ENCODE measurements at regions not wholly inside any gene's neighbourhood (a gene's known extent, or its start where the extent isn't known, plus 50 kb on each side); places are given as distances from the start of the nearest gene placed in this dataset.

GRCh38 chr5:142441616-142442015 lies 116.8 kb upstream of the SPRY4 start:
- Histone ChIP-seq H3K9me2 (ENCODE audit: insufficient read depth, low read length) (no peaks in the 10 kb centered on the region), H3K9me3 (ENCODE audit: low read length) (no peaks in the 10 kb centered on the region), H3K4me3 (ENCODE audit: low read length) (no peak overlapping the region), H3K4me2 (ENCODE audit: low read length) (no peak overlapping the region), H3F3A (ENCODE audit: insufficient read depth, low read length, poor library complexity, severe bottlenecking) (no peaks in the 10 kb centered on the region), H3K79me2 (replicated peaks; ENCODE audit: insufficient read depth, low read length) (no peaks in the 10 kb centered on the region), H3K36me3 (ENCODE audit: insufficient read depth, low read length) (no peaks in the 10 kb centered on the region), H2AFZ (ENCODE audit: low read depth, low read length) (no peak overlapping the region), H3K27ac (ENCODE audit: low read length) (no peak overlapping the region), H3K9ac (ENCODE audit: low read length) (no peak overlapping the region), H3K27me3 (ENCODE audit: insufficient read depth, low read depth, low read length) (no peaks in the 10 kb centered on the region), H4K20me1 (ENCODE audit: insufficient read depth) (no peaks in the 10 kb centered on the region)
- TF ChIP-seq EZH2 (IDR thresholded peaks at IDR 0.05; ENCODE audit: borderline replicate concordance, insufficient read depth, low read length, poor library complexity, severe bottlenecking) (no peak), POLR2AphosphoS5 (IDR thresholded peaks at IDR 0.05) (no peak)
- TF ChIP-seq, protein P1, sequence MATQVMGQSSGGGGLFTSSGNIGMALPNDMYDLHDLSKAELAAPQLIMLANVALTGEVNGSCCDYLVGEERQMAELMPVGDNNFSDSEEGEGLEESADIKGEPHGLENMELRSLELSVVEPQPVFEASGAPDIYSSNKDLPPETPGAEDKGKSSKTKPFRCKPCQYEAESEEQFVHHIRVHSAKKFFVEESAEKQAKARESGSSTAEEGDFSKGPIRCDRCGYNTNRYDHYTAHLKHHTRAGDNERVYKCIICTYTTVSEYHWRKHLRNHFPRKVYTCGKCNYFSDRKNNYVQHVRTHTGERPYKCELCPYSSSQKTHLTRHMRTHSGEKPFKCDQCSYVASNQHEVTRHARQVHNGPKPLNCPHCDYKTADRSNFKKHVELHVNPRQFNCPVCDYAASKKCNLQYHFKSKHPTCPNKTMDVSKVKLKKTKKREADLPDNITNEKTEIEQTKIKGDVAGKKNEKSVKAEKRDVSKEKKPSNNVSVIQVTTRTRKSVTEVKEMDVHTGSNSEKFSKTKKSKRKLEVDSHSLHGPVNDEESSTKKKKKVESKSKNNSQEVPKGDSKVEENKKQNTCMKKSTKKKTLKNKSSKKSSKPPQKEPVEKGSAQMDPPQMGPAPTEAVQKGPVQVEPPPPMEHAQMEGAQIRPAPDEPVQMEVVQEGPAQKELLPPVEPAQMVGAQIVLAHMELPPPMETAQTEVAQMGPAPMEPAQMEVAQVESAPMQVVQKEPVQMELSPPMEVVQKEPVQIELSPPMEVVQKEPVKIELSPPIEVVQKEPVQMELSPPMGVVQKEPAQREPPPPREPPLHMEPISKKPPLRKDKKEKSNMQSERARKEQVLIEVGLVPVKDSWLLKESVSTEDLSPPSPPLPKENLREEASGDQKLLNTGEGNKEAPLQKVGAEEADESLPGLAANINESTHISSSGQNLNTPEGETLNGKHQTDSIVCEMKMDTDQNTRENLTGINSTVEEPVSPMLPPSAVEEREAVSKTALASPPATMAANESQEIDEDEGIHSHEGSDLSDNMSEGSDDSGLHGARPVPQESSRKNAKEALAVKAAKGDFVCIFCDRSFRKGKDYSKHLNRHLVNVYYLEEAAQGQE (IDR thresholded peaks at IDR 0.05; ENCODE audit: borderline replicate concordance), result no peak

- H3K36me3 ChIP-seq (ENCODE audit: insufficient read depth, low read length), result no peaks in the 10 kb centered on the region
- H3K9me3 ChIP-seq (ENCODE audit: low read length), result no peaks in the 10 kb centered on the region
- no peaks in the 10 kb centered on the region for H3K9me2 ChIP-seq (ENCODE audit: insufficient read depth, low read length)
- no peak overlapping the region for H2AFZ ChIP-seq (ENCODE audit: low read depth, low read length)
- no peak overlapping the region for H3K4me2 ChIP-seq (ENCODE audit: low read length)
- no peak overlapping the region for H3K27ac ChIP-seq (ENCODE audit: low read length)
- H3K27me3 ChIP-seq (ENCODE audit: insufficient read depth, low read depth, low read length), result no peaks in the 10 kb centered on the region
- TF ChIP-seq POLR2AphosphoS5 (IDR thresholded peaks at IDR 0.05) (no peak), SMC3 (conservative IDR thresholded peaks at IDR 0.05; ENCODE audit: poor library complexity) (no peak), EZH2 (IDR thresholded peaks at IDR 0.05; ENCODE audit: borderline replicate concordance, insufficient read depth, low read length, poor library complexity, severe bottlenecking) (no peak), MXI1 (conservative IDR thresholded peaks at IDR 0.05; ENCODE audit: poor library complexity, severe bottlenecking) (no peak), TAF1 (IDR thresholded peaks at IDR 0.05; ENCODE audit: low read depth) (no peak), EP300 (conservative IDR thresholded peaks at IDR 0.05; ENCODE audit: poor library complexity, severe bottlenecking) (no peak)
- TF ChIP-seq, protein P2, sequence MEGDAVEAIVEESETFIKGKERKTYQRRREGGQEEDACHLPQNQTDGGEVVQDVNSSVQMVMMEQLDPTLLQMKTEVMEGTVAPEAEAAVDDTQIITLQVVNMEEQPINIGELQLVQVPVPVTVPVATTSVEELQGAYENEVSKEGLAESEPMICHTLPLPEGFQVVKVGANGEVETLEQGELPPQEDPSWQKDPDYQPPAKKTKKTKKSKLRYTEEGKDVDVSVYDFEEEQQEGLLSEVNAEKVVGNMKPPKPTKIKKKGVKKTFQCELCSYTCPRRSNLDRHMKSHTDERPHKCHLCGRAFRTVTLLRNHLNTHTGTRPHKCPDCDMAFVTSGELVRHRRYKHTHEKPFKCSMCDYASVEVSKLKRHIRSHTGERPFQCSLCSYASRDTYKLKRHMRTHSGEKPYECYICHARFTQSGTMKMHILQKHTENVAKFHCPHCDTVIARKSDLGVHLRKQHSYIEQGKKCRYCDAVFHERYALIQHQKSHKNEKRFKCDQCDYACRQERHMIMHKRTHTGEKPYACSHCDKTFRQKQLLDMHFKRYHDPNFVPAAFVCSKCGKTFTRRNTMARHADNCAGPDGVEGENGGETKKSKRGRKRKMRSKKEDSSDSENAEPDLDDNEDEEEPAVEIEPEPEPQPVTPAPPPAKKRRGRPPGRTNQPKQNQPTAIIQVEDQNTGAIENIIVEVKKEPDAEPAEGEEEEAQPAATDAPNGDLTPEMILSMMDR (IDR thresholded peaks at IDR 0.05; ENCODE audit: poor library complexity, severe bottlenecking), result no peak
- TF ChIP-seq, protein P1 (IDR thresholded peaks at IDR 0.05; ENCODE audit: borderline replicate concordance), result no peak
- H3F3A ChIP-seq (ENCODE audit: insufficient read depth, low read length, poor library complexity, severe bottlenecking), result no peaks in the 10 kb centered on the region
- no peak overlapping the region for H3K4me3 ChIP-seq (ENCODE audit: low read length)
- H4K20me1 ChIP-seq (ENCODE audit: insufficient read depth), result no peaks in the 10 kb centered on the region
- H3K79me2 ChIP-seq (replicated peaks; ENCODE audit: insufficient read depth, low read length), result no peaks in the 10 kb centered on the region
- H3K9ac ChIP-seq (ENCODE audit: low read length), result no peak overlapping the region
These were observed 114.5 kb upstream of the SPRY4 start for GRCh38 chr5:142439207-142439860.

All from neural cell (in vitro differentiated cells).